ENCODE measurements at regions not wholly inside any gene's neighbourhood (a gene's known extent, or its start where the extent isn't known, plus 50 kb on each side); places are given as distances from the start of the nearest gene placed in this dataset.
A peak's percentile ranks its signal among the peaks of the same experiment; 100 is the strongest.

GRCh38 chr3:197375001-197375441 lies 76.6 kb upstream of the DLG1 start:
- no peak overlapping the region for H3K4me3 ChIP-seq (ENCODE audit: low read length)
- TF ChIP-seq CTCF (conservative IDR thresholded peaks at IDR 0.05; ENCODE audit: low read length): no peak
- no peak for DNase-seq (ENCODE audit: low read depth)

DNA sequence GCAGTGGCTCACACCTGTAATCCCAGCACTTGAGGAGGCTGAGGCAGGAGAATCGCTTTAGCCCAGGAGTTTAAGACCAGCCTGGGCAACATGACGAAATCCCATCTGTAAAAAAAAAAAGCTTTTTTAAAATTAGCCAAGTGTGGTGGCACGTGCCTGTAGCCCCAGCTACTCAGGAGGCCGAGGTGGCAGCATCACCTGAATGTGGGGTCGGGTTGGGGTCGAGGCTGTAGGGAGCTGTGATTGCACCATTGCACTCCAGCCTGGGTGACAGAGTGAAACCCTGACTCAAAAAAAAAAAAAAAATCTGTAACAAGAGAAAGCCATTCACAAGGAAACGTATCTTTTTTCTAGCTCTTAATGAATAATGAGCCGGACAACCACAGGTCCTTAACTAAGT lies 74.7 kb upstream of the DLG1 start:
- H3K4me3 ChIP-seq (ENCODE audit: low read length): no peak overlapping the region
- TF ChIP-seq CTCF (conservative IDR thresholded peaks at IDR 0.05; ENCODE audit: low read length): no peak
- DNase-seq (ENCODE audit: low read depth): no peak

DNA sequence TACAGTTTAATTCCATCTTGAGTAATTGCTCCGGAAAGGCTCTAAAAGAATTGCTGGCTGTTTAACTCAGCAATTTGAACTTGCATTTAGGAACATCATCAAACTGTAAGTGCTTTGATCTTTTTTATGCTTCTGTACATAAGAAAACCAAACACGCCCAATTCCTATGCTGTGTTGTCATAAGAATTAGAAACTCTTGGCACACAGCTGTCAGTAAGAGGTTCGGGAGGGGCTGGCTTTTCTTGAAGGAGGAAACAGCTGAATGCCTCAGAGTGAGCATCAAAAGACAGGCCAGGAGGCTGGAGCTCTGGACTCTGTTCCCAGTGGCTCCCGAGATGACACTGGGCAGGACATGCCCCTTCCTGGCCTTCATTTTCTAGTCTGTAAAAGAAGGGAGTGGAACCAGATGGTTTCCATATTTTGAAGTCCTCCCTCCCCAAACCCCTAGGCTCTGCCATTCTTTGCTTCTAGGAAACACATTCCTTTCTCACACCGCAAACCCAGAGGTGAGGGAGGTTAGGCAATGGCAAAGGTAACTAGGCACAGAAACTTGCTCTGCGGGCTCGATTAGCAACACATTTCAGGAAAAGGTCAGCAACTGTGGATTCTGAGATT lies 73.7 kb upstream of the DLG1 start:
- no peak overlapping the region for H3K4me3 ChIP-seq (ENCODE audit: low read length)
- peak; percentile 97 for DNase-seq (ENCODE audit: low read depth)
- TF ChIP-seq CTCF (conservative IDR thresholded peaks at IDR 0.05; ENCODE audit: low read length): no peak

DNA sequence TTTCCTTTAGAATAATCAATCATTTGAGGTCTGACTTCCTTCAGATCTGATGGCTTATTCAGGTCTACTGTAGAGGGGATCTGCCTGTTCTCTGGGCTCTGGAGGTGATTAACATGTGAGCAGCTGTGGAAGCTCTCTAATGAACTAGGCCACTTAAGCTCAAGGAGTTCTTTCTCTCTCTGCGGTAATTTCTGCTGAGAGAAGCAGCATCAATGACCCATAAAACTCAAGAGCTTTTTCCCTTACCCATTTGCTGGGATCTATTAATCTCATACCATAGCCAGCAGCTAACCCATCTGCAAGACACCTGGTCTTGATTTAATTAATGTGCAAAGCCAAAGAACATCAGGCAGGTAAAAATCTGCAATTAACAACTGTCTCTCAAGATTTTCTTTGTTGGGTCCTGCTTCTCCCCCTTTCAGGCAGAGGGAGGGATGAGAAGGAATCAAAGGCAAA lies 73.2 kb upstream of the DLG1 start:
- H3K4me3 ChIP-seq (ENCODE audit: low read length): no peak overlapping the region
- DNase-seq (ENCODE audit: low read depth): peak; percentile 47
- TF ChIP-seq CTCF (conservative IDR thresholded peaks at IDR 0.05; ENCODE audit: low read length): no peak

GRCh38 chr3:197369545-197369944 lies 71.1 kb upstream of the DLG1 start:
- TF ChIP-seq CTCF (conservative IDR thresholded peaks at IDR 0.05; ENCODE audit: low read length): no peak
- H3K4me3 ChIP-seq (ENCODE audit: low read length): no peak overlapping the region
- DNase-seq (ENCODE audit: low read depth): no peak

DNA sequence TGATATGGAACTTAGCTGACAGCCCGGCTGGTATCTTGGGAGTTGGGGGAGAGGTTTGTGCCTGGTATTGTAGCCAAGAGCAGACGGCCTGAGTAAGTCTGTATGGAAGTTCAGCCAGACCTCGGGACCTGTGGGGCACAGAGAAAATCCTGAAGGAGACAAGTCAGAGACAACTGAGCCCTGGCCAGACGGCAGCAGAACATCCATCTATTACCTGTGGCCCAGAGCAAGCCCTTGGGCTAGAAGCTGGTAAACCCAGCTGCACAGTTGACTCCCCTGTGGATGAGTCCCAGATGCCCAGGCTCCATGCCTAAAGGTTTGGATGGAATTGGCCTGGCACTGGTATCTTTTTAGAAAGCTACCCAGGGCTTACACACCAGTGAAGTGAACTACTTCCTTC lies 70.4 kb upstream of the DLG1 start:
- DNase-seq (ENCODE audit: low read depth): no peak
- H3K4me3 ChIP-seq (ENCODE audit: low read length): no peak overlapping the region
- no peak for TF ChIP-seq CTCF (conservative IDR thresholded peaks at IDR 0.05; ENCODE audit: low read length)

DNA sequence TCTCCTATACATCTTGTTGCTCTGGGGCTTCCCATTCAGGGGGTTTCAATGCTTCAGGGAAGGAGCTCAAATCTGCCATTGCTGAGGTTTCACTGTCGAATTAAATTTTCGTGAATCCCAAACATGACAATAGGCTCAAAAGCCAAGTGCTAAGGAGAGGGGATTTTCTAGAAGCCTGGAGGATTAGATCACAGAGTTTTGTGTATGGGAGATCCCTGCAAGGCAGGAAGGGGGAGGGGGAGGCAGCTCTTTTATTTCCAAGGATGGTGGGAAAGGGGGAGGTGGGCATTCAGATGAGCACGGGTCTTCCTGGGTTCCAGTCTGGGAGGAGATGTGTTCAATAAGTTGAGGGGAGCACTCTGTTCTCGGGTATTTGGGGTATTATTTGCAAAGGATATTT lies 69.9 kb upstream of the DLG1 start:
- no peak for DNase-seq (ENCODE audit: low read depth)
- TF ChIP-seq CTCF (conservative IDR thresholded peaks at IDR 0.05; ENCODE audit: low read length): no peak

More for the DNA sequence above, 69.9 kb upstream of the DLG1 start:
- H3K4me3 ChIP-seq (ENCODE audit: low read length): no peak overlapping the region
